Cardiac fibroblast (primary cell): ENCODE measurements at regions not wholly inside any gene's neighbourhood (a gene's known extent, or its start where the extent isn't known, plus 50 kb on each side); places are given as distances from the start of the nearest gene placed in this dataset.

Source experiments
- DNase-seq, 2 donors: peaks; one replicate each; pipeline versions ENCODE4 v3.0.0 to v3.0.0-alpha.2; 2010; ENCODE audit warnings: low read depth in 2 of 2
- H3K4me3 ChIP-seq, 2 donors: replicated peaks in 1 of 2; 1 replicate in 1 of 2; 2 replicates in 1 of 2; pipeline ENCODE4 v1.5.1; 2011; ENCODE audit warnings: low read depth in 2 of 2, low read length in 2 of 2, mild to moderate bottlenecking in 2 of 2, moderate library complexity in 1 of 2
- TF ChIP-seq, protein P1 (sequence below): IDR thresholded peaks from one replicate; pipeline ENCODE4 v1.5.1; 2011; ENCODE audit warnings: low read depth, mild to moderate bottlenecking, low read length, inconsistent platforms

DNA sequence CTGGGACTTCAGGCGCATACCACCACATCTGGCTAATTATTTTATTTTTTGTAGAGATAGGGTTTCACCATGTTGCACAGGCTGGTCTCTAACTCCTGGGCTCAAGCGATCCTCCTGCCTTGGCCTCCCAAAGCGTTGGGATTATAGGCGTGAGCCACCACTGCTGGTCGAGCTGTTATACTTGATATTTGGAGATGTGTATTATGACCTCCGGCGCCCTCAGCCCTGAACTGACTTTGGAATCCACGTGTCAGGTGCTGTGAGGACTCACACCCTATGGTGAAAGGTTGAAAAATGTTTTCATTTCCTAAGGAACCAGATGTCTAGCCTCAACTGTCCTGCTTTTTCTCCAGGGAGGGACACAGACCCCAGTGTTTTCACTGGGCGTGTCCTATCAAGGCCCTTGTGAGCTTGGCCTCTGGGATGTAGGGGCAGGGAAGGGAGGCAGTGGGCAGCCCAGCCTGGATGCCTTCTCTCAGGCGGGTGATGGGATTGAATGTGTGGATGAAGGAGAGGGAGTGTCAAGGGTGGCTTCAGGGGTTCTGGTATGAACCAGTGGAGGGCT is 56.4 kb upstream of the HAAO start:
- TF ChIP-seq, protein P1, sequence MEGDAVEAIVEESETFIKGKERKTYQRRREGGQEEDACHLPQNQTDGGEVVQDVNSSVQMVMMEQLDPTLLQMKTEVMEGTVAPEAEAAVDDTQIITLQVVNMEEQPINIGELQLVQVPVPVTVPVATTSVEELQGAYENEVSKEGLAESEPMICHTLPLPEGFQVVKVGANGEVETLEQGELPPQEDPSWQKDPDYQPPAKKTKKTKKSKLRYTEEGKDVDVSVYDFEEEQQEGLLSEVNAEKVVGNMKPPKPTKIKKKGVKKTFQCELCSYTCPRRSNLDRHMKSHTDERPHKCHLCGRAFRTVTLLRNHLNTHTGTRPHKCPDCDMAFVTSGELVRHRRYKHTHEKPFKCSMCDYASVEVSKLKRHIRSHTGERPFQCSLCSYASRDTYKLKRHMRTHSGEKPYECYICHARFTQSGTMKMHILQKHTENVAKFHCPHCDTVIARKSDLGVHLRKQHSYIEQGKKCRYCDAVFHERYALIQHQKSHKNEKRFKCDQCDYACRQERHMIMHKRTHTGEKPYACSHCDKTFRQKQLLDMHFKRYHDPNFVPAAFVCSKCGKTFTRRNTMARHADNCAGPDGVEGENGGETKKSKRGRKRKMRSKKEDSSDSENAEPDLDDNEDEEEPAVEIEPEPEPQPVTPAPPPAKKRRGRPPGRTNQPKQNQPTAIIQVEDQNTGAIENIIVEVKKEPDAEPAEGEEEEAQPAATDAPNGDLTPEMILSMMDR: no peak
- no peak for DNase-seq
- no peak overlapping the region for H3K4me3 ChIP-seq

- H3K4me3 ChIP-seq: no peak overlapping the region
- DNase-seq: peak in 1 of 2 donors; percentile 24
- TF ChIP-seq, protein P1: no peak
Observed at GRCh38 chr2:42848265-42848664, 55.9 kb upstream of the HAAO start.

DNA sequence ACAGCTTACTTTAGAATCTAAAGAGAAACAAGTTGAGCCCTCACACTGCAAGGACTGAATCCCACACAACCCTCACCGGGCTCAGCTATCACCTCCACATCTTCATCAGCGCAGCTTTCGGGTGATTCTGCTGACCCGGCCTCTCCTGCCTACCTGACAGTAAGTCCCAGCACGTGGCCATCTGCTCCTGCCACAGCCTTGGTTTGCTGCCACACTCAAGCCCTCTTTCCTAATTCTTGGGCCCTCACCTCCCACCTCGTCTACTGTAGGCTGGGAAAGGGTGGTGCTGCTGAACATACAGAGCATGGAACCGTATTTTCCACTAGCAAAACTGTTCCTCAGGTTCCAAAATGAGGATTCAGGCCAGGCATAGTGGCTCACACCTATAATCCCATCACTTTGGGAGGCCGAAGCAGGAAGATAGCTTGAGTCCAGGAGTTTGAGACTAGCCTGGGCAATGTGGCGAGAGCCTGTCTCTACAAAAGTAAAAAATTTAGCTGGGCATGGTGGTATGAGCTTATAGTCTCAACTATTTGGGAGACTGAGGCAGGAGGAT is 55.3 kb upstream of the HAAO start:
- no peak for DNase-seq
- no peak overlapping the region for H3K4me3 ChIP-seq
- TF ChIP-seq, protein P1: no peak

- DNase-seq: no peak
- H3K4me3 ChIP-seq: no peak overlapping the region
- TF ChIP-seq, protein P1: no peak
Observed at GRCh38 chr2:42846932-42847595, 54.7 kb upstream of the HAAO start.

GRCh38 chr2:42846026-42846425 is 53.6 kb upstream of the HAAO start:
- TF ChIP-seq, protein P1: no peak
- no peak overlapping the region for H3K4me3 ChIP-seq
- no peak for DNase-seq

DNA sequence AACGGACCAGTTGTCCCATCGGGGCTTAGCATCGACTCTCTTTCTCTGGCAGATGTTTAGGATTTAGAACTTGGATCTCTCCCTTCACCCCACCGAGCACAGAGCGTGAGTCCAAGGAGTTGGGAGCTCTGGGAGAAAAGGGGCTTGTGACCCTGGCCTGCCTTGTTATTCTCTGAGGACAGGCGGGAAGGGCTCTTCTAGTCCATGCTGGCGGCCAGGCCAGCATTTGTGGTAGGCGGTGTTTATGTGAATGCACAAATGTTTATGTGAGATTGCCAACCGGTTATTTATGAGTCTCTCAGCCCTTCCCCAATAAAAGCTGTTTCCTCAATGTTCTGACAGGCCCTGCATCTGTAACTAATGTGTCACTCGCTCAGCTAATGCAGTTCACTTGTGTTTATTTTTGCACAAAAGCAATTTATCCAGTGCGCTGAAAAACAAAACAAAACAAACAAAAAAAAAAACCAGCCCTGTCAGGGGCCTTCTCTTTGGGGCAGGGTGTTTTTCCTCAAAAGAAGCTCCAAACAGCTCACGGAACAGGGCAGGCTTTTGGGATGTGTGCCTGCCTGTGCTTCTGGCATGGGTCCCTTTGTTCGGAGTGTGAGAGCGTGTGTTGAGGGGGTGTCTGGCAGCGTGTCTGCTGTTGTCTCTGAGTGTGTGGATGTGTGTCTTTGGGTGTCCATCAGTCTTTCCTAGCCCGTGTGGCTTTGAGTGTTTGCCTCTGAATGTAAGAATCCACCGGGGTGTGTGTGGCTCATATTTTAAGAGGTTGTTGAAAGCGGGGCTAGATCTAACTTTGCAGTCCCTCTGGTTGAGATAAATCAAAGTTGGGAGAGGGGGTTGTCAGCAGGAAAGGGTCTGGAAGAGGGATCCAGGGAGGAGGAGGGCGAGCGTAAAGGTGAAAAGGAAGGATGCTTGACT is 52.8 kb upstream of the HAAO start:
- TF ChIP-seq, protein P1: no peak
- H3K4me3 ChIP-seq: no peak overlapping the region
- DNase-seq: peak in 1 of 2 donors; percentile 25
